HG03039 (cell line): ENCODE measurements at regions not wholly inside any gene's neighbourhood (a gene's known extent, or its start where the extent isn't known, plus 50 kb on each side); places are given as distances from the start of the nearest gene placed in this dataset.
"Not testable (repeated sequence)": the region's sequence is repeated elsewhere in the genome, so short reads cannot be mapped to it uniquely, and the experiment has no call there.

ENCODE experiments used
- ATAC-seq: cut with Tn5 transposase; IDR thresholded peaks from one replicate; pipeline ENCODE4 v1.9.1; 2021; ENCODE audit warnings: mild to moderate bottlenecking, moderate library complexity; ENCODE audit not compliant: unreplicated experiment

- not testable (repeated sequence) for ATAC-seq
Measured at GRCh38 chr9:62874213-62874612, 1684.4 kb downstream of the SPATA31A7 start.

- not testable (repeated sequence) for ATAC-seq
Measured at GRCh38 chr9:62874745-62875599, 1685.1 kb downstream of the SPATA31A7 start.

GRCh38 chr9:62877552-62877951, 1687.7 kb downstream of the SPATA31A7 start:
- ATAC-seq = not testable (repeated sequence)

GRCh38 chr9:62877987-62878386, 1688.2 kb downstream of the SPATA31A7 start:
- not testable (repeated sequence) for ATAC-seq

GRCh38 chr9:62880453-62880852, 1690.6 kb downstream of the SPATA31A7 start:
- ATAC-seq = not testable (repeated sequence)

- ATAC-seq = not testable (repeated sequence)
Measured at GRCh38 chr9:62880971-62881370, 1691.1 kb downstream of the SPATA31A7 start.

GRCh38 chr9:62881811-62882210, 1692.0 kb downstream of the SPATA31A7 start:
- ATAC-seq = not testable (repeated sequence)

- not testable (repeated sequence) for ATAC-seq
Measured at GRCh38 chr9:62882717-62883116, 1692.9 kb downstream of the SPATA31A7 start.

GRCh38 chr9:62896692-62897091, 1706.9 kb downstream of the SPATA31A7 start:
- not testable (repeated sequence) for ATAC-seq

- not testable (repeated sequence) for ATAC-seq
Measured at GRCh38 chr9:62897411-62898225, 1707.8 kb downstream of the SPATA31A7 start.

- not testable (repeated sequence) for ATAC-seq
Measured at GRCh38 chr9:62899666-62900065, 1709.8 kb downstream of the SPATA31A7 start.

- not testable (repeated sequence) for ATAC-seq
Measured at GRCh38 chr9:62904061-62904460, 1714.2 kb downstream of the SPATA31A7 start.

GRCh38 chr9:62905722-62906121, 1715.9 kb downstream of the SPATA31A7 start:
- ATAC-seq = not testable (repeated sequence)

GRCh38 chr9:62907866-62908265, 1718.0 kb downstream of the SPATA31A7 start:
- not testable (repeated sequence) for ATAC-seq

GRCh38 chr9:62908271-62908670, 1718.4 kb downstream of the SPATA31A7 start:
- not testable (repeated sequence) for ATAC-seq

- ATAC-seq = not testable (repeated sequence)
Measured at GRCh38 chr9:62909447-62909846, 1719.6 kb downstream of the SPATA31A7 start.

- not testable (repeated sequence) for ATAC-seq
Measured at GRCh38 chr9:62912278-62912677, 1722.4 kb downstream of the SPATA31A7 start.

GRCh38 chr9:62915168-62915567, 1725.3 kb downstream of the SPATA31A7 start:
- ATAC-seq = not testable (repeated sequence)

- peak; percentile 100 for ATAC-seq
Measured at GRCh38 chr9:62915661-62916060, 1725.8 kb downstream of the SPATA31A7 start.

- not testable (repeated sequence) for ATAC-seq
Measured at GRCh38 chr9:62918648-62919385, 1729.0 kb downstream of the SPATA31A7 start.

- ATAC-seq = not testable (repeated sequence)
Measured at GRCh38 chr9:62931484-62931883, 1741.6 kb downstream of the SPATA31A7 start.
